Fibroblast of mammary gland (primary cell): ENCODE measurements at regions not wholly inside any gene's neighbourhood (a gene's known extent, or its start where the extent isn't known, plus 50 kb on each side); places are given as distances from the start of the nearest gene placed in this dataset.

Experiments
- DNase-seq: peaks from one replicate; pipeline ENCODE4 v3.0.0-alpha.2; 2010; ENCODE audit warnings: low read depth
- H3K4me3 ChIP-seq: 2 replicates; pipeline ENCODE4 v1.5.1; 2011; ENCODE audit warnings: low read depth, mild to moderate bottlenecking, low read length, moderate library complexity; ENCODE audit not compliant: control insufficient read depth
- TF ChIP-seq, protein P1 (sequence below): conservative IDR thresholded peaks from 2 replicates; pipeline ENCODE4 v1.5.1; 2011; ENCODE audit warnings: low read depth, low read length, inconsistent platforms; ENCODE audit not compliant: control insufficient read depth, insufficient read depth

DNA sequence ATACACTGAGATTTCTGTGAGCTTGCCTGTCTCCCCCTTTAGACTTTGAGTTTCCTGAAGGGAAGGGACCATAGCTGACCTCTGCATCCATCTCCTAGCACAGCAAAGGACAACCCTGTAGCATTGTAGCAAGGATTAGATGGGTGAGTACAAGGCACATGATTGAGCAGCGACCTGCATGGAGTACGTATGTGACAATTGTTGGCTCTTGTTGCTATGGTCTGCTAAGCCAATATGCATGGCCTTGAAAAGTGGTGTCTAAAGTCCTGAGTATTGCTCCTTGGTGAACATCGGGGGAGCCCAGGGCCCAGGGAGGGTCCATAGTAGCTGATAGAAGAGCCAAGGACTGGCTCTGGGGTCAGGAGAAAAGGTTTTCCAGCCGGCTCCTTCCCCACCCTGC is 365.0 kb upstream of the CHD6 start:
- TF ChIP-seq, protein P1, sequence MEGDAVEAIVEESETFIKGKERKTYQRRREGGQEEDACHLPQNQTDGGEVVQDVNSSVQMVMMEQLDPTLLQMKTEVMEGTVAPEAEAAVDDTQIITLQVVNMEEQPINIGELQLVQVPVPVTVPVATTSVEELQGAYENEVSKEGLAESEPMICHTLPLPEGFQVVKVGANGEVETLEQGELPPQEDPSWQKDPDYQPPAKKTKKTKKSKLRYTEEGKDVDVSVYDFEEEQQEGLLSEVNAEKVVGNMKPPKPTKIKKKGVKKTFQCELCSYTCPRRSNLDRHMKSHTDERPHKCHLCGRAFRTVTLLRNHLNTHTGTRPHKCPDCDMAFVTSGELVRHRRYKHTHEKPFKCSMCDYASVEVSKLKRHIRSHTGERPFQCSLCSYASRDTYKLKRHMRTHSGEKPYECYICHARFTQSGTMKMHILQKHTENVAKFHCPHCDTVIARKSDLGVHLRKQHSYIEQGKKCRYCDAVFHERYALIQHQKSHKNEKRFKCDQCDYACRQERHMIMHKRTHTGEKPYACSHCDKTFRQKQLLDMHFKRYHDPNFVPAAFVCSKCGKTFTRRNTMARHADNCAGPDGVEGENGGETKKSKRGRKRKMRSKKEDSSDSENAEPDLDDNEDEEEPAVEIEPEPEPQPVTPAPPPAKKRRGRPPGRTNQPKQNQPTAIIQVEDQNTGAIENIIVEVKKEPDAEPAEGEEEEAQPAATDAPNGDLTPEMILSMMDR: no peak
- H3K4me3 ChIP-seq: no peak overlapping the region
- DNase-seq: no peak

DNA sequence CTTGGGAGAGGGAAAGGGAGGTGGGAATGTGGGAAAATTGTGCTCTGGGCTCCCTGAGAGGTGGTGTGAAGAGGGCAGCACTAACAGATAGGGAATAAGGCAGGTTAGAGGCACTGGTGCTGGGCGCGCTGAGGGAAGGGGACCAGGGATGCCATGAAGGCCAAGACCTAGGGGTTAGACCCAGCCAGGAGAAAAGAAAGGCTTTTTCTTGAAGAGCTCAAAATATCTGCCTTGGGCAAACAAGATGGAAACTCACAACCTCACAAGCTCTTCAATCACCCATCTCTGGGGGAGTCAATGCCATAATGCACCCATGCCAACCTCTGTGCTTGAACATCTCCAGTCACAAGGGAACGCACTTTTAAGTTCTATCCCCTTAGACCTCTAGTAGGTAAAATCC is 363.6 kb upstream of the CHD6 start:
- DNase-seq: no peak
- TF ChIP-seq, protein P1: no peak
- H3K4me3 ChIP-seq: no peak overlapping the region

DNA sequence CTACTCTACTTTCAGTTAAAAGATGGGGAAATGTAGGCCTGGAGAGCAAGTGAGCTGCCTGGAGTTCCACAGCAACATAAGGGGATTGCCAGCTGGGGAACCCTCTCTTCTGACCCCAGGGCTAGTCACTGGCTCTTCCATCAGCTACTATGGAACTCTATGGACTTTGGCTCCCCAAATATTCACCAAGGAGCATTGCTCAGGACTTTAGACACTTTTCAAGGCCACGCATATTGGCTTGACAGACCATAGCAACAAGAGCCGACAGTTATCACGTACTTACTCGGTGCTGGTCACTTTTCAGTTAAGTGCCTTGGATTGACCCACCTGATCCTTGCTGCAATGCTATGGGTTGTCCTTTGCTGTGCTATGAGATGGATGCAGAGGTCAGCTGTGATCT is 360.7 kb upstream of the CHD6 start:
- no peak for DNase-seq
- TF ChIP-seq, protein P1: no peak
- no peak overlapping the region for H3K4me3 ChIP-seq

DNA sequence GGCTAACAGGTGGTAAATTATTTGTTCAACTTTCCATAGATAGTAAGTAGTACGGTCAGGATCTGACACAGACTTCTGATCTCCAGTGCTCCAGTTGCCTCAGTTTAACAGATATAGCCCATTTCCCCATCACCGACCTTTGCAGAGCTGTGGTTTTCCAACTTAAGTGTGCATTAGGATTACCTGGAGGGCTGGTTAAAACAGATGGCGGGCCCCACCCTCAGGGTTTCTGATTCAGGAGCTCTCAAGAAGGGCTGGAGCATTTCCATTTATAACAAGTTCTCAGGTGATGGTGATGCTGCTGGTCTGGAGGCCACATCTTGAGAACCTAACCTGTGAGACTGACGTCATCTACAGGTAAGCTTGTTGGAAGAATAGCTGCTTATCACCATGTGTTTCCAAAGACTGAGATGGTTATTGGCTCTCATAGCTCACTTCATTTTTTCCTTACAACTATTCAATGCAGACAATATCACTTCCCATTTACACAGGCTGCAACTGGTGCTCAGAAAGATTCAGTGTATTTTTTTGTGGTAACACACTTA is 360.1 kb upstream of the CHD6 start:
- DNase-seq: no peak
- no peak overlapping the region for H3K4me3 ChIP-seq
- TF ChIP-seq, protein P1: no peak

DNA sequence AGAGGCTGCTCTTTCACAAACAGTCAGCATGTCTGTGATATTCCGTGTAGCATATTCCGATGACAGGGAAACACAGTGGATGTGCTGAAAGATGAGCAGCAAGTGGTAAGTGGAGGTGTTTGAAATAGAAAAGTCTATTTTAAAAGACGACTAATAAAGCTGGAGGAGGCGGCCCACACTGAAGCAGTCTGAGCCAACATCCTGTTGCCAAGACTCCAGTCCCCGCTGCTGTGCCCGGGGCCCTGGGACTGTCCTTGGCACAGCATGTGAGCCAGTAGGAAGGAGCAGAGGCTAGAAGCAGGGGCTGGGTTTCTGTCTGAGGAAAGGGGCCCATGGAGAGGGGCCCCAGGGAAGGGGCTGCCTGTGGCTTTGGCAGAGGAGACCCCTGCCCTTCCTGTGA is 351.5 kb upstream of the CHD6 start:
- DNase-seq: no peak
- TF ChIP-seq, protein P1: no peak
- H3K4me3 ChIP-seq: no peak overlapping the region

DNA sequence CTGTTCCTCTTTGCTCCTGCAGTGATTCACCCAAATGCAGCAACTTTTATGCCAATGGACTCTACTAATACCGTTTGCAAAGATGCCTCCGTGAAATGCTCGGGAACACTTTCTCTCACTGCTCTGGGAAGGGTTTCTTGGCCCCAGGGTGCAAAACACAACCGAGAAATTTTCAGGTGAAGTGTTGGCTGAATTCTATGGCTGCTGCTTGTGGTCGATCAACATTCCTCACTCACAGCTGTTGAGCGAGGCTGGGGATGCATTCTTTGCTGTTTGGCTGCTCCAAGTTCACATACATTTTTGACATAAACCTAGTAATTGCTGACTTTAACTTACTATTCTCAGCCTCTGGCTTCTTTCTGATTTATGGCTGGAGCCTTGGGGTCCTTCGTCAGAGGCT is 342.0 kb upstream of the CHD6 start:
- TF ChIP-seq, protein P1: no peak
- DNase-seq: no peak
- H3K4me3 ChIP-seq: no peak overlapping the region

DNA sequence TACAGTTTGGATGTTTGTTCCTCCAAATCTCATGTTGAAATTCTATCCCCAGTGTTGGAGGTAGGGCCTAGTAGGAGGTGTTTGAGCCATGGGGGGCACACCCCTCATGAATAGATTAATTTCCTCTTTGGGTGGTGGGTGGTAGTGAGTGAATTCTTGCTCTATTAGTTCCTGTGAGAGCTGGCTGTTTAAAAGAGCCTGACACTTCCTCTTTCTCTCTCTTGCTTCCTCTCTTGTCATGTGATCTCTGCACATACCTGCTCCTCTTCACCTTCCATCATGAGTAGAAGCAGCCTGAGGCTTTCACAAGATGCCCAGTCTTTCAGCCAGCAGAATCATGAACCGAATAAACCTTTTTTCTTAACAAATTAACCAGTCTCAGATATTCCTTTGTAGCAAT is 340.2 kb upstream of the CHD6 start:
- DNase-seq: no peak
- TF ChIP-seq, protein P1: no peak
- no peak overlapping the region for H3K4me3 ChIP-seq
